CD4-positive, alpha-beta T cell treated with Interleukin-10 for 1 hour (primary cell): ENCODE measurements at regions not wholly inside any gene's neighbourhood (a gene's known extent, or its start where the extent isn't known, plus 50 kb on each side); places are given as distances from the start of the nearest gene placed in this dataset.

Source experiments
- DNase-seq: peaks from one replicate; pipeline ENCODE4 v3.0.0-alpha.2; 2020

DNA sequence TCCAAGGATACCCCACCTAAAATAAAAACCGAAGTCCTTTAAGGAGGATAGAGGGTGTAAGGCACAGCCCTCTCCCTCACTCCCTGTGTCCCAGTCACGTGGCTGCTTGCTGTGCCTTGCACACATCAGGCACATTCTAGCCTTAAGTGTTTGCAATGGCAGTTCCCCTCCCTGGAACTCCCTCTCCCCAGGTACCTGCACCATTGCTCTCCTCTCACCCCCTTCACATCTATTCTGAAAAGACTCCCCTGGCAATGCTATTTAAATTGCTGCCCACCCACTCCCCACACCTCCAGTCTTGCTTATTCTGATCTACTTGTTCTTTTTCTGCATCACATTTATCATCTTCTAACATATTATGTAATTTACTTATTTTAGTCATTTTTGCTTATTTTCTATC is 91.6 kb upstream of the LNX1 start:
- no peak for DNase-seq

DNA sequence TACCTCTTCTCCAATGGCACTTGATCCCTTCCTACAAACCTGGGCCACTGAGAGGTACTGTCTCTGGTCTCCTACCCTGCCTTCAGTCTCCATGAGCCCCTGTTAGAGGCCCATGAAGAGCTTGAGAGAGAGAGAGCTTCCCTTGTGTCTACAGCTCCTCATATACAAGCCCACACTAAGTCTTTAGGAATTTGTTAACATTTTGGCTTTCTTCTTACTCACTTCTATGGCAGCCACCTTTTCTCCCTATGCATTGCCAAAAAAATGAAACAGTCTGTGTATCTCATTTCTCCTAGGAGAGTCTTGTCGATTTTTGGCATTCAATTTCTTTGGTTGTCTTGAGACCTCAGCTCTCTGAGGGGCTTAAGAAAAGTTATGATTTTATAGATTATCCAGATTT is 90.9 kb upstream of the LNX1 start:
- DNase-seq, result no peak

- DNase-seq, result no peak
These were observed 89.3 kb upstream of the LNX1 start for GRCh38 chr4:53680598-53680997.

DNA sequence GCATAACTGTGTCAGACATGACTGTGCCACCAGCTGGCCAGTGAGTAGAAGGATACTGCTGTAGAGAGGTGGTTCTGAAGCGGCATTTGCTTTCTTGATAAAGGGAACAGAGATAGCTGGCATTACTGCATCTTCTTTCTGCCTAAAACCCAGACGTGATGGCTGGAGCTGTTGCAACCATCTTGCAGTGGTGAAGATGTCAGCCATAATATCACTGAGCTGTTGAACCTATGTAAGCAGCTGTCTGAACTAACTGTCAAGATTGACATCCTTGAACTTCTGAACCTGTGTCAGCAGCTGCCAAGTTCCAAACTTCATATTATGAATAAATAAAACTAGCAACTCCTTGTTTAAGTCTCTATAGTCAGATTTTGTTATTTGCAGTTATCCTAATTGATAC is 88.9 kb upstream of the LNX1 start:
- DNase-seq, result no peak

GRCh38 chr4:53676402-53676871 is 85.2 kb upstream of the LNX1 start:
- no peak for DNase-seq

DNA sequence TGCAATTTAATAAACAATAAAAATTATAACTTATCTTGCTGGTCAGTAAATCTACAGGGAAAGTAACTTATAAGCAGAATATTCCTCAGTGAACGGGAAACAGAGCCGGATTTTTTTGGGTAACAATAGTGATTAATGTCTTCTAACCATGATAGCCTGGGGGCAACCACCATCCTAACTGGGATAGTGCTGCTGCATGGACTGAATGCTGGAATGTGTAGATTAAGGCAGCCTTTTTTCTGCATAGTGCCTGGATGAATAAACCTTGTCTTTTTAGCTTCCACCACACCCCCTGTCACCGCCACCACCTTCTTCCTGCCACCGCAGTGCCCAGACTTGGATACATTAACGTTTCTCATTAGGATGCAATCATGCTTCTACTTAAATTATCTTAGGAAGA is 83.6 kb upstream of the LNX1 start:
- no peak for DNase-seq

DNA sequence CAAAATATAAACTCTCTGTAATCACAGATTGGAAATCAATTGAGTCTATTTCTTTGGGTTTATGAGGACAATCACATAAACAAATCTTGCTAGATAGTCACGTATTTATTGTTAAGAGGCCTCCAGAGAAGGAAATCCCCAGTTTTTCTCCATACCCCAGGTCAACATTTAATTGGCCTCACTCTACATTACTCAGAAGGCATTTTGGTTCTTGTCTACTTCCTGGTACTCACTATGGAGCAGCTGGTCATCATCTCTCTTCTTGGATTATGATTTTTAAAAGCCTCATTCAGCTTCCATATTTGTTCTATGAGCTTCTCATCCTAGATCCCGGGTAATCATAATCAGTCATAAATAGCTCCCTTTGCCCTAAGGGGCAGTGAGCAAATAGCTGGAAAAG is 81.6 kb upstream of the LNX1 start:
- no peak for DNase-seq

DNA sequence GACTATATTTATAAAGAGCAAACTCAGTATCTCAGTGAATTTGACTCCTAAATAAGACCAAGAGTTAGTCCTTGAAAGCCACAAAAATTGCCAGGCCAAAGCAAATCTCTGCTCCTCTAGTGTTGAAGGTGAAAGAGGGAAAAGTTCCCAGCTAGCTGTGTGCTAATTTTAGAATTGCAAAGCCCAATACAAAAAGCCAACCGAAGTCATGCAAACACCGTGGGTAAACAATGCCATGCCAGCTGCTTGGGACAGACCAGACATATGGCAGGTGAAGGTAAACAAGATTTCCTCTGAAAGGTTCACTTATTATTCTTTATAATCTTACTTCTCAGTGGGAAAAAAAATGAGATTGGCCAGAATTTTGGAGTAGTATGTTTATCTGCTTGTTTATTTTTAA is 80.5 kb upstream of the LNX1 start:
- no peak for DNase-seq

DNA sequence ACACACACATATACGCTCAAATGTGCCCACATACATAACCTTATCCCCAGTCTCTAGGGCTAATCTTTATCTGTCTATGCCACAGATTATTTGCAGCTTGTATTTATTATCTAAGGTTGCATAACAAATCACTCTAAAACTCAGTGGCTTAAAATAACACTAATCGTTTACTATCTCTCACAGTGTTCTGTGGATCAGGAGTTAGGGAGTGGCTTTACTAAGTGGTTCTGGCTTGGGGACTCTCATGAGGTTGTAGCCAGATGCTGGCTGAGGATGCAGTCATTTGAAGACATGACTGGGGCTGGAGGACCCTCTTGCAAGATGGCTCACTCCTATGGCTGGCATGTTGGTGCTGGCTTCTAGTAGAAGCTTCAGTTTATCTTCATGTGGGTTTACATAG is 68.5 kb upstream of the LNX1 start:
- DNase-seq, result no peak

- DNase-seq, result no peak
These were observed 67.8 kb upstream of the LNX1 start for GRCh38 chr4:53659112-53659511.

GRCh38 chr4:53658029-53658428 is 66.7 kb upstream of the LNX1 start:
- DNase-seq, result no peak

GRCh38 chr4:53656421-53656981 is 65.2 kb upstream of the LNX1 start:
- no peak for DNase-seq

GRCh38 chr4:53654300-53654758 is 63.0 kb upstream of the LNX1 start:
- no peak for DNase-seq

GRCh38 chr4:53653484-53654053 is 62.3 kb upstream of the LNX1 start:
- DNase-seq, result no peak

DNA sequence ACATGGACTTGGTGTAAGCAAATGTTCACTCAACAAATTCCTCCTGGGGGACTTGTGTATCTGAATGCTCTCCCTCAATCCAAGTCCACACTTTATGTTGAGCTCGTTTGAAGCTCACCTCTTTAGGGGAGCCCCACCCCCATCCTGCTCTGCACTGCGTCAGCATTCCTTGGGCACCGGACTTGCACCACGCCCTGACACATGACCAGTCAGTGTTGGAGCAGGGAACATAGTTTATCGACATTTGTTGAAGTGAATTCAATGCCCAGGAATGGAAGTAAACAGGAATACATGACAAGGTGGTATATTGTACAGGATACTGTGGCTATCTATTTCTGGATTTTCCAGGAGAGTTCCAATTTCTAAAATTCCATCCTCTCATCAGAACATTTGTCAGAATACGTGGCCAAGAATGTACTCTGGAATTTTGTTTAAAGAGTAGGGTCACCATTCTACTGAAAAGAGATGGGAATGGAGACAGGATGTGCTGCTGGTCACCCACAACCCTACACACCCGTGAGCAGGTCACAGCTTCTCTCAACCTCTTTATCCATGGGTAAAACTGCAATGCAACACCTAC is 60.0 kb upstream of the LNX1 start:
- no peak for DNase-seq

GRCh38 chr4:53649357-53649756 is 58.1 kb upstream of the LNX1 start:
- DNase-seq, result no peak

- DNase-seq, result no peak
These were observed 56.3 kb upstream of the LNX1 start for GRCh38 chr4:53647547-53647946.

GRCh38 chr4:53646795-53647194 is 55.5 kb upstream of the LNX1 start:
- DNase-seq, result no peak

DNA sequence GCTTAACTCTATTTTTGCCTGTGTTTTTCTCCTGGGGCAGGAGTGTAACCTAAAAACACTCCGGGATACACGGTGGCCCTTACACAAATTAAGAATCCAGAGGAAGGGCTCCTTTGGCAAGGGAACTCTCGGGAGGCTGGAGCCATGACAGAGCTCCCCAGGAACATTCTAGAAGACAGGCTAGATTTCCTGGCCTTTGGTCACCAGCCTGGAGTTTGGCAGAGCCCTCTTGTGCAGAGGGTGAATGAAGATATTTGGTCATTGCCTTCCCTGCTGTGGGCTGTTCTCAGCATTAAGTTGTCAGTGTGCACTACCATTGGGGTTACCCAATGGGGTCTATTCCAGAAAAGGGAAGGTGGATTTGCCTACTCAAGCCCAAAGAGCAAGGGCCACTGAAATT is 53.8 kb upstream of the LNX1 start:
- no peak for DNase-seq

GRCh38 chr4:53644607-53645006 is 53.3 kb upstream of the LNX1 start:
- no peak for DNase-seq
